ENCODE measurements at regions not wholly inside any gene's neighbourhood (a gene's known extent, or its start where the extent isn't known, plus 50 kb on each side); places are given as distances from the start of the nearest gene placed in this dataset.
A peak's percentile ranks its signal among the peaks of the same experiment; 100 is the strongest.

DNA sequence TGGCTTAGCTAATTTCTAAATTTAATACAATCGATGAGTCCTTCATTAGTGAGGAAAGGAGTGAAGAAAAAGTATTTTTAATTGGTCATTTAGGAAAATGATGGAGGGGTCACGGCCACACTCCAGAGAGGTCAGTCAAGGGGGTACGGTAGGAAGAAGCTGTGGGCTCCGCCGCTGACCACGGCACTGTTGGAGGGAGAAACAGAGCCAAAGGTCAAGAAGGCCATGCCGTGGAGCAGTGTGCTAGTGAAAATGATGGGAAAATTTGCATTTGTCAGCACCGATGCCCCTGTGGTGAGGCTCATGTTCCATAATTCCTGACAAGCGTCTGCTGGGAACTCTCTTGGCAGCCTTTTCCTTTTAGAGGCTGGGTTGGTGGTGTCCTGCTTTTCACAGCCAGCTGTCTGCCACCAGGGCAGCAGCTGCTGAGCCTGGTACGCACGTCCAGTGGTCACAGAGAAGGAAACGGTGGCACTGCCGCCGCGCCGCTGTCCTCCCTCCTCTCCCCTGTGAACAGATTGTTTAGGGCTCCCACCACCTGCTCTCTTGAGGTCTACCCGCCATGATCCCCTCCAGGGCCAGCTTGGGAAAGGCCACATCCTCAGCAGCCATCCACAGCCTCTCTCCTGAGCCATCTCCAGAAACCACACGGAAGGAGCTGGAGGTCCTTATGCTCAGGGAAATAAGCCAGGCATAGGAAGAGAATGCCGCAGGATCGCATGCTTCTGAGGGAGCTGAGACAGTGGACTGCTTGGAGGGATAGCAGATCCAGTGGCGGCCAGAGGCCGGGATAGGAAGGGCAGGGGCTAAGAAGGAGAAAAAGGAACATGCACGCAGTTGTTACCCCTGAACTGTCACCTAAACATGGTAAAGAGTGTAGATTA lies 263.7 kb upstream of the PPP2R2D start:
- Mint-ChIP-seq H3K27me3 (ENCODE audit: low read depth in 3 of 3) (no peaks in the 10 kb centered on the region), H3K4me3 (no peak overlapping the region), H3K36me3 (no peaks in the 10 kb centered on the region), H3K9me3 (peaks cover 11 to 27% (median 19%) of the 10 kb centered on the region in 7 donors), H3K4me1 (no peaks in the 10 kb centered on the region), H3K27ac (no peak overlapping the region)
- no peak overlapping the region for H3K9ac ChIP-seq (ENCODE audit: insufficient read depth, low read length, poor library complexity, severe bottlenecking)
- 93% methylated on average over 14 of the region's 23 CpGs for WGBS (ENCODE audit: insufficient coverage)
- H3K36me3 ChIP-seq (replicated peaks in 1 of 2; ENCODE audit: control insufficient read depth in 1 of 2, insufficient read depth in 2 of 2, low read length in 2 of 2) = no peaks in the 10 kb centered on the region
- no peak overlapping the region for H3K4me2 ChIP-seq (replicated peaks; ENCODE audit: extremely low read depth, low read length, poor library complexity, severe bottlenecking)
- DNase-seq = no peak
- H4K20me1 ChIP-seq (ENCODE audit: insufficient read depth, low read length) = no peaks in the 10 kb centered on the region
- H3K27me3 ChIP-seq (ENCODE audit: control insufficient read depth in 2 of 2, insufficient read depth in 2 of 2, low read length in 2 of 2) = no peaks in the 10 kb centered on the region
- intact Hi-C loops (cut with micrococcal nuclease) = no loop called here
- no peak overlapping the region for H2AFZ ChIP-seq (ENCODE audit: insufficient read depth, low read depth, low read length, poor library complexity, severe bottlenecking)
- H3K4me1 ChIP-seq (ENCODE audit: control insufficient read depth in 1 of 2, insufficient read depth in 2 of 2, low read length in 2 of 2) = no peaks in the 10 kb centered on the region
- TF ChIP-seq, protein P1, sequence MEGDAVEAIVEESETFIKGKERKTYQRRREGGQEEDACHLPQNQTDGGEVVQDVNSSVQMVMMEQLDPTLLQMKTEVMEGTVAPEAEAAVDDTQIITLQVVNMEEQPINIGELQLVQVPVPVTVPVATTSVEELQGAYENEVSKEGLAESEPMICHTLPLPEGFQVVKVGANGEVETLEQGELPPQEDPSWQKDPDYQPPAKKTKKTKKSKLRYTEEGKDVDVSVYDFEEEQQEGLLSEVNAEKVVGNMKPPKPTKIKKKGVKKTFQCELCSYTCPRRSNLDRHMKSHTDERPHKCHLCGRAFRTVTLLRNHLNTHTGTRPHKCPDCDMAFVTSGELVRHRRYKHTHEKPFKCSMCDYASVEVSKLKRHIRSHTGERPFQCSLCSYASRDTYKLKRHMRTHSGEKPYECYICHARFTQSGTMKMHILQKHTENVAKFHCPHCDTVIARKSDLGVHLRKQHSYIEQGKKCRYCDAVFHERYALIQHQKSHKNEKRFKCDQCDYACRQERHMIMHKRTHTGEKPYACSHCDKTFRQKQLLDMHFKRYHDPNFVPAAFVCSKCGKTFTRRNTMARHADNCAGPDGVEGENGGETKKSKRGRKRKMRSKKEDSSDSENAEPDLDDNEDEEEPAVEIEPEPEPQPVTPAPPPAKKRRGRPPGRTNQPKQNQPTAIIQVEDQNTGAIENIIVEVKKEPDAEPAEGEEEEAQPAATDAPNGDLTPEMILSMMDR (IDR thresholded peaks at IDR 0.05) = no peak
- peaks cover 9 to 33% of the 10 kb centered on the region in 2 donors for H3K9me3 ChIP-seq (replicated peaks in 1 of 2; ENCODE audit: control insufficient read depth in 1 of 2, insufficient read depth in 1 of 2, low read length in 2 of 2)
- no peaks in the 10 kb centered on the region for H3K79me2 ChIP-seq (ENCODE audit: insufficient read depth, low read length)
- no peak overlapping the region for H3K4me3 ChIP-seq (replicated peaks in 1 of 3; ENCODE audit: low read depth in 2 of 3, low read length in 3 of 3)
- no peak overlapping the region for H3K27ac ChIP-seq (ENCODE audit: low read depth in 1 of 2, low read length in 2 of 2)

DNA sequence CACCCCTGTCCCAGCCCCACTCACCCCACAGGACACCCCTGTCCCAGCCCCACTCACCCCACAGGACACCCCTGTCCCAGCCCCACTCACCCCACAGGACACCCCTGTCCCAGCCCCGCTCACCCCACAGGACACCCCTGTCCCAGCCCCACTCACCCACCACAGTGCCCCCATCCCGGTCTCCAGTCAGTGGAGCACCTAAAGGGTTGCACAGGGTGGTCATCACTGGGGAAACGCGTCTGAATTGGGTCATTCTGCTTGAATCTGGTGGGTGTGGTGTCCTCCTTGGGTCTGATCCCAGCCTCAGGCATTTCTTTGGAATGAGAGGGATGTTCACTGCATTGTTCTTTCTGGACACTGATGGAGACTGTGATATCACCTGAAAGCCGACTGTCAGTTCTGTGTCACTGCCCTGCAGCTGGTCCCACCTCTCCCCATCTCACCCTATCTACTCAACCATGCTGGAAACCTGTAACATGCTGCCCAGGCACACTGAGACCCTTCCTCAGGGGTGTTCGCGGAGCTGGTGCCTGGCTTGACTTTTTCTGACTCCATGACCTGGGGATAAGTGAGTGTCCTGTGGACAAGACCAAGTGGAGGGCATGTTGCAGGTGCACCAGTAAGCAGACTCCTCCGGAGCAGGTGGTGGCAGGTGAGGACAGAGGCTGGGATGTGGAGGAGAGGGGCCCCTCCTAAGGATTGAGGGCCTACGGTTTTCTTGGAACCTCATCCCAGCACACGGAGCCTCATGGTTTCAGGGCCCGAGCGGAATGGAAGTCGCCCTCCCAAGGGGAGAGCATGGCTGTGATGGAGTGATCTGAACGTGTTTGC lies 262.5 kb upstream of the PPP2R2D start:
- no peaks in the 10 kb centered on the region for H3K4me1 Mint-ChIP-seq
- no peaks in the 10 kb centered on the region for H3K27me3 ChIP-seq (ENCODE audit: control insufficient read depth in 2 of 2, insufficient read depth in 2 of 2, low read length in 2 of 2)
- no peak overlapping the region for H3K9ac ChIP-seq (ENCODE audit: insufficient read depth, low read length, poor library complexity, severe bottlenecking)
- H3K4me1 ChIP-seq (ENCODE audit: control insufficient read depth in 1 of 2, insufficient read depth in 2 of 2, low read length in 2 of 2) = no peaks in the 10 kb centered on the region
- H3K36me3 Mint-ChIP-seq = no peaks in the 10 kb centered on the region
- H3K79me2 ChIP-seq (ENCODE audit: insufficient read depth, low read length) = no peaks in the 10 kb centered on the region
- H3K27ac Mint-ChIP-seq = peak overlapping the region in 1 of 7 donors; percentile 3
- no peak overlapping the region for H3K27ac ChIP-seq (ENCODE audit: low read depth in 1 of 2, low read length in 2 of 2)
- TF ChIP-seq, protein P1 (IDR thresholded peaks at IDR 0.05) = no peak
- intact Hi-C loops (cut with micrococcal nuclease) = no loop called here
- H3K27me3 Mint-ChIP-seq (ENCODE audit: low read depth in 3 of 3) = no peaks in the 10 kb centered on the region
- peaks cover 11 to 27% (median 16%) of the 10 kb centered on the region in 7 donors for H3K9me3 Mint-ChIP-seq
- H3K36me3 ChIP-seq (replicated peaks in 1 of 2; ENCODE audit: control insufficient read depth in 1 of 2, insufficient read depth in 2 of 2, low read length in 2 of 2) = no peaks in the 10 kb centered on the region
- no peak overlapping the region for H3K4me3 Mint-ChIP-seq
- H3K4me2 ChIP-seq (replicated peaks; ENCODE audit: extremely low read depth, low read length, poor library complexity, severe bottlenecking) = no peak overlapping the region
- no peak overlapping the region for H3K4me3 ChIP-seq (replicated peaks in 1 of 3; ENCODE audit: low read depth in 2 of 3, low read length in 3 of 3)
- H2AFZ ChIP-seq (ENCODE audit: insufficient read depth, low read depth, low read length, poor library complexity, severe bottlenecking) = no peak overlapping the region
- WGBS (ENCODE audit: insufficient coverage) = 87% methylated on average over 12 of the region's 14 CpGs
- peaks cover 9 to 33% of the 10 kb centered on the region in 2 donors for H3K9me3 ChIP-seq (replicated peaks in 1 of 2; ENCODE audit: control insufficient read depth in 1 of 2, insufficient read depth in 1 of 2, low read length in 2 of 2)
- no peaks in the 10 kb centered on the region for H4K20me1 ChIP-seq (ENCODE audit: insufficient read depth, low read length)
- no peak for DNase-seq

Measured in CD14-positive monocyte (primary cell).